K562 (cell line): ENCODE measurements at regions not wholly inside any gene's neighbourhood (a gene's known extent, or its start where the extent isn't known, plus 50 kb on each side); places are given as distances from the start of the nearest gene placed in this dataset.

Experiments
- ATAC-seq: fragments of 200-7000 bp; cut with Tn5 transposase; 3 replicates; pipeline ENCODE4 v1.9.1; 2020; ENCODE audit warnings: moderate library complexity
- BruUV-seq: library from RNA; stranded (reverse); fragments of 400-500 nt; replicated peaks from 2 replicates; lab custom pipeline; 2021; lab: Mats Ljungman, UMichigan
- CTCF ChIA-PET: fragments of 300-600 bp; formaldehyde crosslinking; extraction: SDS; loops from one replicate; lab custom pipeline; 2021; ENCODE audit warnings: low intra/inter-chr PET ratio; lab: Yijun Ruan, JAX
- POLR2A ChIA-PET: fragments of 300-600, 350-650 bp; sonication (Branson Sonifier 250); formaldehyde crosslinking; extraction: SDS; loops from one replicate; lab custom pipeline; 2021; ENCODE audit warnings: antibody characterized with exemption, inconsistent platforms; lab: Yijun Ruan, JAX
- DNase-seq, 4 experiments: peaks; one replicate each; pipeline versions ENCODE4 v3.0.0 to v3.0.0-alpha.2; 2011 to 2018; ENCODE audit warnings: low spot score in 3 of 4, mixed read lengths in 3 of 4; ENCODE audit errors: extremely low read depth in 1 of 4
- FAIRE-seq: peaks from 2 replicates; lab custom pipeline; 2011; peaks lifted over from hg19 to GRCh38; lab: Jason Lieb, UNC
- H2AFZ ChIP-seq: 2 replicates; pipeline ENCODE4 v1.6.0; 2011; ENCODE audit warnings: low read depth, low read length, control low read depth, inconsistent platforms
- H3K27ac ChIP-seq: fragments of 200-600 bp; 3 replicates; pipeline ENCODE4 v1.8.0; 2011; ENCODE audit warnings: low read depth, mild to moderate bottlenecking, control low read depth, inconsistent platforms, low read length, moderate library complexity, mixed read lengths; ENCODE audit errors: extremely low read depth
- H3K27me3 ChIP-seq, 2 experiments: fragments of 300-600 bp in 1 of 2; 2 replicates in 1 of 2; 3 replicates in 1 of 2; pipeline versions ENCODE4 v1.6.0 to v1.8.0; 2011; ENCODE audit warnings: inconsistent platforms in 2 of 2, low read length in 2 of 2, mild to moderate bottlenecking in 1 of 2, mixed read lengths in 1 of 2, moderate library complexity in 1 of 2; ENCODE audit not compliant: control insufficient read depth in 2 of 2, insufficient read depth in 2 of 2
- H3K36me3 ChIP-seq: fragments of 300-600 bp; 3 replicates; pipeline ENCODE4 v1.8.0; 2011; ENCODE audit warnings: mild to moderate bottlenecking, low read length, inconsistent platforms; ENCODE audit not compliant: control insufficient read depth, insufficient read depth
- H3K4me1 ChIP-seq, 2 experiments: fragments of 200-600 bp in 1 of 2; replicated peaks in 1 of 2; 2 replicates in 1 of 2; 3 replicates in 1 of 2; pipeline versions ENCODE4 v1.5.1 to v1.8.0; 2011; ENCODE audit warnings: inconsistent platforms in 2 of 2, low read length in 2 of 2, mild to moderate bottlenecking in 1 of 2, mixed read lengths in 1 of 2, moderate library complexity in 1 of 2; ENCODE audit not compliant: control insufficient read depth in 2 of 2, insufficient read depth in 2 of 2
- H3K4me2 ChIP-seq: 2 replicates; pipeline ENCODE4 v1.6.1; 2011; ENCODE audit warnings: low read length, control low read depth, inconsistent platforms, mixed read lengths; ENCODE audit not compliant: insufficient read depth
- H3K4me3 ChIP-seq: fragments of 200-600 bp; sonication (generic), shearing (Covaris generic); 2 replicates; pipeline ENCODE4 v1.5.1; 2016; ENCODE audit warnings: control low read depth, inconsistent platforms
- H3K79me2 ChIP-seq: fragments of 200-600 bp; 3 replicates; pipeline ENCODE4 v1.8.0; 2011; ENCODE audit warnings: low read length, inconsistent platforms; ENCODE audit not compliant: control insufficient read depth, insufficient read depth
- H3K9ac ChIP-seq, 2 experiments: 2 replicates each; pipeline versions ENCODE4 v1.6.0 to v1.6.1; 2011; ENCODE audit warnings: low read depth in 2 of 2, low read length in 2 of 2, control low read depth in 1 of 2, inconsistent platforms in 1 of 2, mild to moderate bottlenecking in 1 of 2, mixed read lengths in 1 of 2; ENCODE audit not compliant: insufficient read depth in 1 of 2
- H3K9me1 ChIP-seq: one replicate; pipeline ENCODE4 v1.6.0; 2011; ENCODE audit warnings: inconsistent platforms, mild to moderate bottlenecking, low read length, moderate library complexity; ENCODE audit not compliant: control insufficient read depth, insufficient read depth
- H3K9me3 ChIP-seq: replicated peaks from 2 replicates; pipeline ENCODE4 v1.5.1; 2011; ENCODE audit warnings: low read depth, low read length, inconsistent platforms; ENCODE audit not compliant: control insufficient read depth, insufficient read depth
- H4K20me1 ChIP-seq: replicated peaks from 2 replicates; pipeline ENCODE4 v1.6.1; 2011; ENCODE audit warnings: low read length, inconsistent platforms, mixed read lengths; ENCODE audit not compliant: control insufficient read depth, insufficient read depth
- BCOR ChIP-seq: fragments of 450-650 bp; IDR thresholded peaks from 2 replicates; pipeline ENCODE4 v1.6.1; 2016
- ETS1 ChIP-seq: conservative IDR thresholded peaks from 2 replicates; pipeline ENCODE4 v1.6.1; 2011; ENCODE audit warnings: low read depth, mild to moderate bottlenecking, low read length; ENCODE audit not compliant: control insufficient read depth
- MAFK ChIP-seq: IDR thresholded peaks from 2 replicates; pipeline ENCODE4 v1.6.1; 2011; ENCODE audit warnings: low read length, improper control_type of control experiment
- NONO ChIP-seq, 2 experiments: fragments of 200-400 bp in 1 of 2; fragments of 450-650 bp in 1 of 2; formaldehyde crosslinking in 1 of 2; IDR thresholded peaks; 2 replicates each; pipeline ENCODE4 v1.6.1; 2017; ENCODE audit warnings: low read depth in 2 of 2, mild to moderate bottlenecking in 2 of 2, moderate library complexity in 2 of 2, low read length in 1 of 2
- NR2C1 ChIP-seq, 2 experiments: fragments of 450-650 bp; IDR thresholded peaks; 2 replicates each; pipeline ENCODE4 v1.6.1; 2017; ENCODE audit warnings: mild to moderate bottlenecking in 2 of 2, antibody characterized with exemption in 1 of 2, inconsistent platforms in 1 of 2, missing compliant biosample characterization in 1 of 2, missing genetic modification characterization in 1 of 2
- PML ChIP-seq: IDR thresholded peaks from 2 replicates; pipeline ENCODE4 v1.6.1; 2012; ENCODE audit warnings: low read length, inconsistent platforms
- RCOR1 ChIP-seq, 2 experiments: IDR thresholded peaks; 2 replicates each; pipeline ENCODE4 v1.6.1; 2012; ENCODE audit warnings: low read depth in 2 of 2, low read length in 2 of 2, borderline replicate concordance in 1 of 2, improper control_type of control experiment in 1 of 2
- SMAD1 ChIP-seq: fragments of 150-350 bp; IDR thresholded peaks from 2 replicates; pipeline ENCODE4 v1.6.1; 2014; ENCODE audit warnings: low read length, low read depth; ENCODE audit not compliant: partially characterized antibody
- YY1 ChIP-seq, 3 experiments: IDR thresholded peaks; 2 replicates each; pipeline ENCODE4 v1.6.1; 2011; ENCODE audit warnings: low read length in 2 of 3, mild to moderate bottlenecking in 2 of 3, moderate library complexity in 2 of 3, borderline replicate concordance in 1 of 3, control low read depth in 1 of 3, low read depth in 1 of 3; ENCODE audit not compliant: insufficient read depth in 3 of 3, insufficient replicate concordance in 2 of 3, control insufficient read depth in 1 of 3, insufficient read length in 1 of 3; ENCODE audit errors: extremely low read depth in 1 of 3
- ZBTB17 ChIP-seq: fragments of 450-650 bp; formaldehyde crosslinking; IDR thresholded peaks from 2 replicates; pipeline ENCODE4 v1.4.0; 2020; ENCODE audit warnings: mild to moderate bottlenecking
- ZNF398 ChIP-seq: fragments of 250-450 bp; sonication (Bioruptor Pico); IDR thresholded peaks from 2 replicates; pipeline ENCODE4 v1.8.0; 2021; ENCODE audit warnings: moderate library complexity, mild to moderate bottlenecking, inconsistent platforms
- ZNF785 ChIP-seq: fragments of 250-450 bp; sonication (Bioruptor Pico); IDR thresholded peaks from 2 replicates; pipeline ENCODE4 v1.4.0; 2020; ENCODE audit warnings: mild to moderate bottlenecking
- WGBS: fragments of 100-300 bp; shearing (Covaris generic); methylation state at CpG from one replicate; pipeline ENCODE4 v1.1.6; 2016; ENCODE audit warnings: low coverage, mixed read lengths; ENCODE audit not compliant: insufficient coverage; ENCODE audit errors: missing lambda C conversion rate; 5-methylcytosine and 5-hydroxymethylcytosine counted together
- in situ Hi-C: fragments of 300-500 bp; cut with MboI; formaldehyde crosslinking; loops from 4 replicates; pipeline ENCODE4 v1.15.0; 2018; ENCODE audit warnings: inconsistent platforms, mixed read lengths
- intact Hi-C: fragments of 100-400 bp; cut with micrococcal nuclease; formaldehyde crosslinking; loops from 2 replicates; pipeline ENCODE4 v1.14.2; 2022

GRCh38 chr7:119341822-119342221 is 931.2 kb upstream of the KCND2 start:
- Histone ChIP-seq H3K79me2 (no peaks in the 10 kb centered on the region), H3K9me3 (no peaks in the 10 kb centered on the region), H4K20me1 (no peaks in the 10 kb centered on the region), H3K9ac (no peak overlapping the region), H3K4me1 (no peaks in the 10 kb centered on the region), H3K4me3 (no peak overlapping the region), H3K36me3 (no peaks in the 10 kb centered on the region), H3K27me3 (no peaks in the 10 kb centered on the region), H3K27ac (no peak overlapping the region), H3K4me2 (no peak overlapping the region), H2AFZ (no peak overlapping the region), H3K9me1 (no peaks in the 10 kb centered on the region)
- DNase-seq = no peak
- intact Hi-C loops (no loop called here), in situ Hi-C loops (no loop called here)
- no peak for FAIRE-seq
- TF ChIP-seq SMAD1 = no peak
- TF ChIP-seq ETS1 = no peak
- TF ChIP-seq BCOR = no peak
- TF ChIP-seq YY1 (IDR thresholded peaks at IDR 0.05; ENCODE audit: borderline replicate concordance in 1 of 3, control insufficient read depth in 1 of 3, extremely low read depth in 1 of 3, insufficient read depth in 3 of 3, insufficient read length in 1 of 3, insufficient replicate concordance in 2 of 3, low read depth in 1 of 3, low read length in 2 of 3) = no peak
- no peak for TF ChIP-seq NONO (IDR thresholded peaks at IDR 0.05; ENCODE audit: low read depth in 2 of 2, low read length in 1 of 2)
- no peak for TF ChIP-seq PML
- no peak for TF ChIP-seq ZNF398
- no peak for TF ChIP-seq ZNF785
- no peak for TF ChIP-seq MAFK
- no peak for TF ChIP-seq RCOR1 (IDR thresholded peaks at IDR 0.05; ENCODE audit: borderline replicate concordance in 1 of 2, low read depth in 2 of 2, low read length in 2 of 2)
- TF ChIP-seq NR2C1 (IDR thresholded peaks at IDR 0.05) = no peak
- TF ChIP-seq NR2C1 (tag; IDR thresholded peaks at IDR 0.05) = no peak
- no peak for TF ChIP-seq ZBTB17
- ChIA-PET CTCF (no interaction called here), POLR2A (interaction anchor here (0.6 kb wide), 1 partner anchor 1940 kb away, joined by 3 read pairs; no protein-coding TSS in a partner anchor)
- WGBS = 5% methylated on average over 5 of the region's 5 CpGs
- no TSS peak for BruUV-seq
- no peak for ATAC-seq
